ENCODE measurements at regions not wholly inside any gene's neighbourhood (a gene's known extent, or its start where the extent isn't known, plus 50 kb on each side); places are given as distances from the start of the nearest gene placed in this dataset.
A peak's percentile ranks its signal among the peaks of the same experiment; 100 is the strongest.

GRCh38 chr3:184503647-184504046, 57.9 kb upstream of the EPHB3 start:
- Histone ChIP-seq H3K4me1 (no peaks in the 10 kb centered on the region), H3K9me3 (no peaks in the 10 kb centered on the region), H3K36me3 (no peaks in the 10 kb centered on the region), H3K27me3 (peaks cover 11% of the 10 kb centered on the region), H3K4me3 (no peak overlapping the region), H3K27ac (no peak overlapping the region)
- intact Hi-C loops (cut with DNase I) = no loop called here
- DNase-seq (no peak), ATAC-seq (no peak)
- TF ChIP-seq, protein P1, sequence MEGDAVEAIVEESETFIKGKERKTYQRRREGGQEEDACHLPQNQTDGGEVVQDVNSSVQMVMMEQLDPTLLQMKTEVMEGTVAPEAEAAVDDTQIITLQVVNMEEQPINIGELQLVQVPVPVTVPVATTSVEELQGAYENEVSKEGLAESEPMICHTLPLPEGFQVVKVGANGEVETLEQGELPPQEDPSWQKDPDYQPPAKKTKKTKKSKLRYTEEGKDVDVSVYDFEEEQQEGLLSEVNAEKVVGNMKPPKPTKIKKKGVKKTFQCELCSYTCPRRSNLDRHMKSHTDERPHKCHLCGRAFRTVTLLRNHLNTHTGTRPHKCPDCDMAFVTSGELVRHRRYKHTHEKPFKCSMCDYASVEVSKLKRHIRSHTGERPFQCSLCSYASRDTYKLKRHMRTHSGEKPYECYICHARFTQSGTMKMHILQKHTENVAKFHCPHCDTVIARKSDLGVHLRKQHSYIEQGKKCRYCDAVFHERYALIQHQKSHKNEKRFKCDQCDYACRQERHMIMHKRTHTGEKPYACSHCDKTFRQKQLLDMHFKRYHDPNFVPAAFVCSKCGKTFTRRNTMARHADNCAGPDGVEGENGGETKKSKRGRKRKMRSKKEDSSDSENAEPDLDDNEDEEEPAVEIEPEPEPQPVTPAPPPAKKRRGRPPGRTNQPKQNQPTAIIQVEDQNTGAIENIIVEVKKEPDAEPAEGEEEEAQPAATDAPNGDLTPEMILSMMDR (IDR thresholded peaks at IDR 0.05) = no peak

GRCh38 chr3:184505076-184505878, 56.3 kb upstream of the EPHB3 start:
- Histone ChIP-seq H3K9me3 (no peaks in the 10 kb centered on the region), H3K4me3 (no peak overlapping the region), H3K27me3 (peaks cover 13% of the 10 kb centered on the region), H3K27ac (no peak overlapping the region), H3K36me3 (no peaks in the 10 kb centered on the region), H3K4me1 (no peaks in the 10 kb centered on the region)
- no peak for DNase-seq
- TF ChIP-seq, protein P1 (IDR thresholded peaks at IDR 0.05) = no peak
- ATAC-seq = peak; percentile 62
- intact Hi-C loops (cut with DNase I) = no loop called here

GRCh38 chr3:184506561-184506991, 55.0 kb upstream of the EPHB3 start:
- Histone ChIP-seq H3K27me3 (peaks cover 25% of the 10 kb centered on the region), H3K27ac (no peak overlapping the region), H3K9me3 (no peaks in the 10 kb centered on the region), H3K4me1 (no peaks in the 10 kb centered on the region), H3K36me3 (no peaks in the 10 kb centered on the region), H3K4me3 (no peak overlapping the region)
- TF ChIP-seq, protein P1 (IDR thresholded peaks at IDR 0.05) = no peak
- DNase-seq (no peak), ATAC-seq (no peak)
- intact Hi-C loops (cut with DNase I) = no loop called here

- no peaks in the 10 kb centered on the region for H3K36me3 ChIP-seq
- H3K4me3 ChIP-seq = no peak overlapping the region
- H3K27ac ChIP-seq = no peak overlapping the region
- intact Hi-C loops (cut with DNase I) = no loop called here
- TF ChIP-seq, protein P1 (IDR thresholded peaks at IDR 0.05) = no peak
- DNase-seq (no peak), ATAC-seq (no peak)
- peaks cover 2% of the 10 kb centered on the region for H3K4me1 ChIP-seq
- no peaks in the 10 kb centered on the region for H3K9me3 ChIP-seq
- H3K27me3 ChIP-seq = peaks cover 42% of the 10 kb centered on the region
These were observed 52.6 kb upstream of the EPHB3 start for GRCh38 chr3:184508938-184509337.

DNA sequence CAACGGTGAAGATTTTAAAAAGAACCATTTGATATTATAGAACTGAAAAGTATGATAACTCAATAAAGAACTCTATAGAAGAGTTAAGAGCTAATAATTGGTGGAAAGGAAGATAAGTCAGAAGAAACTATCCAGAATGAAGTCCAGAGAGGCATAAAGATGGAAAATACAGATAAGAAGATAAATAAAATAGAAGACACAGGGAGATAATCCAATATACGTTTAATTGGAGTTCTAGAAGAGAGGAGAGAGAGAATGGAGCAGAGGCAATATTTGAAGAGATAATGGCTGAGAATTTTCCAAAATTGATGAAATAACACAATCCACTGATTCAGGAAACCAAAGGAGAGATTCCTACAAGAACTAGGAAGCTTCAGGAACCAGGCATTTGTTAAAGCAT, 49.8 kb upstream of the EPHB3 start:
- no peak for DNase-seq
- Histone ChIP-seq H3K27me3 (peaks cover 42% of the 10 kb centered on the region), H3K27ac (no peak overlapping the region), H3K9me3 (no peaks in the 10 kb centered on the region), H3K4me3 (no peak overlapping the region), H3K4me1 (peaks cover 5% of the 10 kb centered on the region), H3K36me3 (no peaks in the 10 kb centered on the region)
- intact Hi-C loops (cut with DNase I) = loop anchor here (10.0 kb wide), 1 partner anchor 137 kb away; the partner anchor contains the start of gene THPO
- no peak for ATAC-seq
- TF ChIP-seq, protein P1 (IDR thresholded peaks at IDR 0.05) = no peak
